ENCODE measurements at regions not wholly inside any gene's neighbourhood (a gene's known extent, or its start where the extent isn't known, plus 50 kb on each side); places are given as distances from the start of the nearest gene placed in this dataset.
A peak's percentile ranks its signal among the peaks of the same experiment; 100 is the strongest.
"Not testable (repeated sequence)": the region's sequence is repeated elsewhere in the genome, so short reads cannot be mapped to it uniquely, and the experiment has no call there.

GRCh38 chr3:27637346-27637995 is 84.7 kb downstream of the EOMES start (continued):
- TF ChIP-seq, protein P1, sequence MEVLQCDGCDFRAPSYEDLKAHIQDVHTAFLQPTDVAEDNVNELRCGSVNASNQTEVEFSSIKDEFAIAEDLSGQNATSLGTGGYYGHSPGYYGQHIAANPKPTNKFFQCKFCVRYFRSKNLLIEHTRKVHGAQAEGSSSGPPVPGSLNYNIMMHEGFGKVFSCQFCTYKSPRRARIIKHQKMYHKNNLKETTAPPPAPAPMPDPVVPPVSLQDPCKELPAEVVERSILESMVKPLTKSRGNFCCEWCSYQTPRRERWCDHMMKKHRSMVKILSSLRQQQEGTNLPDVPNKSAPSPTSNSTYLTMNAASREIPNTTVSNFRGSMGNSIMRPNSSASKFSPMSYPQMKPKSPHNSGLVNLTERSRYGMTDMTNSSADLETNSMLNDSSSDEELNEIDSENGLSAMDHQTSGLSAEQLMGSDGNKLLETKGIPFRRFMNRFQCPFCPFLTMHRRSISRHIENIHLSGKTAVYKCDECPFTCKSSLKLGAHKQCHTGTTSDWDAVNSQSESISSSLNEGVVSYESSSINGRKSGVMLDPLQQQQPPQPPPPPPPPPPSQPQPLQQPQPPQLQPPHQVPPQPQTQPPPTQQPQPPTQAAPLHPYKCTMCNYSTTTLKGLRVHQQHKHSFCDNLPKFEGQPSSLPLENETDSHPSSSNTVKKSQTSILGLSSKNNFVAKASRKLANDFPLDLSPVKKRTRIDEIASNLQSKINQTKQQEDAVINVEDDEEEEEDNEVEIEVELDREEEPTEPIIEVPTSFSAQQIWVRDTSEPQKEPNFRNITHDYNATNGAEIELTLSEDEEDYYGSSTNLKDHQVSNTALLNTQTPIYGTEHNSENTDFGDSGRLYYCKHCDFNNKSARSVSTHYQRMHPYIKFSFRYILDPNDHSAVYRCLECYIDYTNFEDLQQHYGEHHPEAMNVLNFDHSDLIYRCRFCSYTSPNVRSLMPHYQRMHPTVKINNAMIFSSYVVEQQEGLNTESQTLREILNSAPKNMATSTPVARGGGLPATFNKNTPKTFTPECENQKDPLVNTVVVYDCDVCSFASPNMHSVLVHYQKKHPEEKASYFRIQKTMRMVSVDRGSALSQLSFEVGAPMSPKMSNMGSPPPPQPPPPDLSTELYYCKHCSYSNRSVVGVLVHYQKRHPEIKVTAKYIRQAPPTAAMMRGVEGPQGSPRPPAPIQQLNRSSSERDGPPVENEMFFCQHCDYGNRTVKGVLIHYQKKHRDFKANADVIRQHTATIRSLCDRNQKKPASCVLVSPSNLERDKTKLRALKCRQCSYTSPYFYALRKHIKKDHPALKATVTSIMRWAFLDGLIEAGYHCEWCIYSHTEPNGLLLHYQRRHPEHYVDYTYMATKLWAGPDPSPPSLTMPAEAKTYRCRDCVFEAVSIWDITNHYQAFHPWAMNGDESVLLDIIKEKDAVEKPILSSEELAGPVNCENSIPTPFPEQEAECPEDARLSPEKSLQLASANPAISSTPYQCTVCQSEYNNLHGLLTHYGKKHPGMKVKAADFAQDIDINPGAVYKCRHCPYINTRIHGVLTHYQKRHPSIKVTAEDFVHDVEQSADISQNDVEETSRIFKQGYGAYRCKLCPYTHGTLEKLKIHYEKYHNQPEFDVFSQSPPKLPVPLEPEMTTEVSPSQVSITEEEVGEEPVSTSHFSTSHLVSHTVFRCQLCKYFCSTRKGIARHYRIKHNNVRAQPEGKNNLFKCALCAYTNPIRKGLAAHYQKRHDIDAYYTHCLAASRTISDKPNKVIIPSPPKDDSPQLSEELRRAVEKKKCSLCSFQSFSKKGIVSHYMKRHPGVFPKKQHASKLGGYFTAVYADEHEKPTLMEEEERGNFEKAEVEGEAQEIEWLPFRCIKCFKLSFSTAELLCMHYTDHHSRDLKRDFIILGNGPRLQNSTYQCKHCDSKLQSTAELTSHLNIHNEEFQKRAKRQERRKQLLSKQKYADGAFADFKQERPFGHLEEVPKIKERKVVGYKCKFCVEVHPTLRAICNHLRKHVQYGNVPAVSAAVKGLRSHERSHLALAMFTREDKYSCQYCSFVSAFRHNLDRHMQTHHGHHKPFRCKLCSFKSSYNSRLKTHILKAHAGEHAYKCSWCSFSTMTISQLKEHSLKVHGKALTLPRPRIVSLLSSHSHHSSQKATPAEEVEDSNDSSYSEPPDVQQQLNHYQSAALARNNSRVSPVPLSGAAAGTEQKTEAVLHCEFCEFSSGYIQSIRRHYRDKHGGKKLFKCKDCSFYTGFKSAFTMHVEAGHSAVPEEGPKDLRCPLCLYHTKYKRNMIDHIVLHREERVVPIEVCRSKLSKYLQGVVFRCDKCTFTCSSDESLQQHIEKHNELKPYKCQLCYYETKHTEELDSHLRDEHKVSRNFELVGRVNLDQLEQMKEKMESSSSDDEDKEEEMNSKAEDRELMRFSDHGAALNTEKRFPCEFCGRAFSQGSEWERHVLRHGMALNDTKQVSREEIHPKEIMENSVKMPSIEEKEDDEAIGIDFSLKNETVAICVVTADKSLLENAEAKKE (CRISPR knock-in tag; IDR thresholded peaks at IDR 0.05): no peak

- not testable (repeated sequence) for DNase-seq (ENCODE audit: low spot score); H2AFZ ChIP-seq; H3K4me3 Mint-ChIP-seq; H3K36me3 ChIP-seq (ENCODE audit: insufficient read depth); H3K27ac Mint-ChIP-seq; H3K4me1 ChIP-seq (ENCODE audit: insufficient read depth); H3K9me3 Mint-ChIP-seq; H3K4me3 ChIP-seq; H3K9me2 ChIP-seq (ENCODE audit: insufficient read depth); ATAC-seq; H3K4me2 ChIP-seq; H3K27ac ChIP-seq (ENCODE audit: low read depth); H4K20me1 ChIP-seq (replicated peaks; ENCODE audit: insufficient read depth); H3F3A ChIP-seq (replicated peaks; ENCODE audit: low read depth); H3K79me2 ChIP-seq (replicated peaks; ENCODE audit: insufficient read depth); H3K27me3 Mint-ChIP-seq (ENCODE audit: insufficient read depth, low read depth, poor library complexity); H3K36me3 Mint-ChIP-seq (ENCODE audit: low read depth)
- peaks cover 13% of the 10 kb centered on the region for H3K4me1 Mint-ChIP-seq
- peaks cover 18% of the 10 kb centered on the region for H3K27me3 ChIP-seq (ENCODE audit: insufficient read depth)
These were observed 87.1 kb downstream of the EOMES start for GRCh38 chr3:27635006-27635405.

DNA sequence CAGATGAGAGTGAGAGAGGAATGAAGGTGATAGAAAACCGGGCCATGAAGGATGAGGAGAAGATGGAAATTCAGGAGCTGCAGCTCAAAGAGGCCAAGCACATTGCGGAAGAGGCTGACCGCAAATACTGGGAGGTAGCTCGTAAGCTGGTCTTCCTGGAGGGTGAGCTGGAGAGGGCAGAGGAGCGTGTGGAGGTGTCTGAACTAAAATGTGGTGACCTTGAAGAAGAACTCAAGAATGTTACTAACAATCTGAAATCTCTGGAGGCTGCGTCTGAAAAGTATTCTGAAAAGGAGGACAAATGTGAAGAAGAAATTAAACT is 88.9 kb downstream of the EOMES start:
- H4K20me1 ChIP-seq (replicated peaks; ENCODE audit: insufficient read depth): no peaks in the 10 kb centered on the region
- Mint-ChIP-seq H3K9me3 (peaks cover 3% of the 10 kb centered on the region; the same call in 1 of the 3 replicates), H3K36me3 (ENCODE audit: low read depth) (no peaks in the 10 kb centered on the region), H3K27me3 (ENCODE audit: insufficient read depth, low read depth, poor library complexity) (peaks cover 8% of the 10 kb centered on the region), H3K27ac (peak overlapping the region; percentile 25; the same call in 1 of the 2 replicates), H3K4me3 (peak overlapping the region; percentile 69), H3K4me1 (peaks cover 13% of the 10 kb centered on the region)
- TF ChIP-seq NANOG (IDR thresholded peaks at IDR 0.05; ENCODE audit: borderline replicate concordance) (no peak), ETS1 (IDR thresholded peaks at IDR 0.05) (0 out of 2 replicates have a peak, but pooled peaks have one; percentile 22)
- no peaks in the 10 kb centered on the region for H3K36me3 ChIP-seq (ENCODE audit: insufficient read depth)
- H3K4me3 ChIP-seq: peak overlapping the region; percentile 59
- DNase-seq (ENCODE audit: low spot score) (no peak), ATAC-seq (peak; percentile 46)
- H3F3A ChIP-seq (replicated peaks; ENCODE audit: low read depth): no peaks in the 10 kb centered on the region
- 0 out of 2 replicates have a peak, but pooled peaks cover 4% of the 10 kb centered on the region for H3K9me2 ChIP-seq (ENCODE audit: insufficient read depth)
- H3K27ac ChIP-seq (ENCODE audit: low read depth): no peak overlapping the region
- H3K4me2 ChIP-seq: peak overlapping the region; percentile 82
- H3K4me1 ChIP-seq (ENCODE audit: insufficient read depth): no peaks in the 10 kb centered on the region; the same call in 1 of the 2 replicates
- peaks cover 18% of the 10 kb centered on the region for H3K27me3 ChIP-seq (ENCODE audit: insufficient read depth)
- no peaks in the 10 kb centered on the region for H3K79me2 ChIP-seq (replicated peaks; ENCODE audit: insufficient read depth)
- peak overlapping the region; percentile 97 for H2AFZ ChIP-seq

All from GM23338 (cell line).